ENCODE measurements at regions not wholly inside any gene's neighbourhood (a gene's known extent, or its start where the extent isn't known, plus 50 kb on each side); places are given as distances from the start of the nearest gene placed in this dataset.

DNA sequence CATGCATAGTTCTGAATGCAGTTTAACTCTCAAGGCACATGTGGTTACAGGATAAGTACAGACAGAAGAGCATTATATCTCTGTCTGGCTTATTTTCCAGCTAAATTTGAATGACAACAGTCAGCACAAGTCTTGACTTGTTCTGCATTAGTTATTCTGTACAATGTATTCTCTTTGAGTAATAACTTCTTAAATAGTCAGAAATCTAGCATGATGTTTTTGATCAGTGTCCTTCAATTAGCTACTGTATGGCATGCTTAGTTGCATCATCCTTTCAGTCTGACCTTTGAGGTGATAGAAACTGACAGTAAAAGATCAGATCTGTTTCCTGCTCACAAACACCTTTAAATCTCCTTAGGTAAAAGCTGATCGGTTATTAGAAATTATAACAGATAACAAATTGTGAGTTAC, 118.1 kb downstream of the ARL4A start:
- TF ChIP-seq, protein P1, sequence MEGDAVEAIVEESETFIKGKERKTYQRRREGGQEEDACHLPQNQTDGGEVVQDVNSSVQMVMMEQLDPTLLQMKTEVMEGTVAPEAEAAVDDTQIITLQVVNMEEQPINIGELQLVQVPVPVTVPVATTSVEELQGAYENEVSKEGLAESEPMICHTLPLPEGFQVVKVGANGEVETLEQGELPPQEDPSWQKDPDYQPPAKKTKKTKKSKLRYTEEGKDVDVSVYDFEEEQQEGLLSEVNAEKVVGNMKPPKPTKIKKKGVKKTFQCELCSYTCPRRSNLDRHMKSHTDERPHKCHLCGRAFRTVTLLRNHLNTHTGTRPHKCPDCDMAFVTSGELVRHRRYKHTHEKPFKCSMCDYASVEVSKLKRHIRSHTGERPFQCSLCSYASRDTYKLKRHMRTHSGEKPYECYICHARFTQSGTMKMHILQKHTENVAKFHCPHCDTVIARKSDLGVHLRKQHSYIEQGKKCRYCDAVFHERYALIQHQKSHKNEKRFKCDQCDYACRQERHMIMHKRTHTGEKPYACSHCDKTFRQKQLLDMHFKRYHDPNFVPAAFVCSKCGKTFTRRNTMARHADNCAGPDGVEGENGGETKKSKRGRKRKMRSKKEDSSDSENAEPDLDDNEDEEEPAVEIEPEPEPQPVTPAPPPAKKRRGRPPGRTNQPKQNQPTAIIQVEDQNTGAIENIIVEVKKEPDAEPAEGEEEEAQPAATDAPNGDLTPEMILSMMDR (conservative IDR thresholded peaks at IDR 0.05), result no peak
- no peak for TF ChIP-seq EZH2 (IDR thresholded peaks at IDR 0.05; ENCODE audit: low read depth)

All from PC-9 (cell line).